K562 (cell line): ENCODE measurements at regions not wholly inside any gene's neighbourhood (a gene's known extent, or its start where the extent isn't known, plus 50 kb on each side); places are given as distances from the start of the nearest gene placed in this dataset.

ENCODE experiments used
- ATAC-seq: fragments of 200-7000 bp; cut with Tn5 transposase; 3 replicates; pipeline ENCODE4 v1.9.1; 2020; ENCODE audit warnings: moderate library complexity
- BruUV-seq: library from RNA; stranded (reverse); fragments of 400-500 nt; replicated peaks from 2 replicates; lab custom pipeline; 2021; lab: Mats Ljungman, UMichigan
- CTCF ChIA-PET: fragments of 300-600 bp; formaldehyde crosslinking; extraction: SDS; loops from one replicate; lab custom pipeline; 2021; ENCODE audit warnings: low intra/inter-chr PET ratio; lab: Yijun Ruan, JAX
- POLR2A ChIA-PET: fragments of 300-600, 350-650 bp; sonication (Branson Sonifier 250); formaldehyde crosslinking; extraction: SDS; loops from one replicate; lab custom pipeline; 2021; ENCODE audit warnings: antibody characterized with exemption, inconsistent platforms; lab: Yijun Ruan, JAX
- DNase-seq, 4 experiments: peaks; one replicate each; pipeline versions ENCODE4 v3.0.0 to v3.0.0-alpha.2; 2011 to 2018; ENCODE audit warnings: low spot score in 3 of 4, mixed read lengths in 3 of 4; ENCODE audit errors: extremely low read depth in 1 of 4
- FAIRE-seq: peaks from 2 replicates; lab custom pipeline; 2011; peaks lifted over from hg19 to GRCh38; lab: Jason Lieb, UNC
- H2AFZ ChIP-seq: 2 replicates; pipeline ENCODE4 v1.6.0; 2011; ENCODE audit warnings: low read depth, low read length, control low read depth, inconsistent platforms
- H3K27ac ChIP-seq: fragments of 200-600 bp; 3 replicates; pipeline ENCODE4 v1.8.0; 2011; ENCODE audit warnings: low read depth, mild to moderate bottlenecking, control low read depth, inconsistent platforms, low read length, moderate library complexity, mixed read lengths; ENCODE audit errors: extremely low read depth
- H3K27me3 ChIP-seq, 2 experiments: fragments of 300-600 bp in 1 of 2; 2 replicates in 1 of 2; 3 replicates in 1 of 2; pipeline versions ENCODE4 v1.6.0 to v1.8.0; 2011; ENCODE audit warnings: inconsistent platforms in 2 of 2, low read length in 2 of 2, mild to moderate bottlenecking in 1 of 2, mixed read lengths in 1 of 2, moderate library complexity in 1 of 2; ENCODE audit not compliant: control insufficient read depth in 2 of 2, insufficient read depth in 2 of 2
- H3K36me3 ChIP-seq: fragments of 300-600 bp; 3 replicates; pipeline ENCODE4 v1.8.0; 2011; ENCODE audit warnings: mild to moderate bottlenecking, low read length, inconsistent platforms; ENCODE audit not compliant: control insufficient read depth, insufficient read depth
- H3K4me1 ChIP-seq, 2 experiments: fragments of 200-600 bp in 1 of 2; replicated peaks in 1 of 2; 2 replicates in 1 of 2; 3 replicates in 1 of 2; pipeline versions ENCODE4 v1.5.1 to v1.8.0; 2011; ENCODE audit warnings: inconsistent platforms in 2 of 2, low read length in 2 of 2, mild to moderate bottlenecking in 1 of 2, mixed read lengths in 1 of 2, moderate library complexity in 1 of 2; ENCODE audit not compliant: control insufficient read depth in 2 of 2, insufficient read depth in 2 of 2
- H3K4me2 ChIP-seq: 2 replicates; pipeline ENCODE4 v1.6.1; 2011; ENCODE audit warnings: low read length, control low read depth, inconsistent platforms, mixed read lengths; ENCODE audit not compliant: insufficient read depth
- H3K4me3 ChIP-seq: fragments of 200-600 bp; sonication (generic), shearing (Covaris generic); 2 replicates; pipeline ENCODE4 v1.5.1; 2016; ENCODE audit warnings: control low read depth, inconsistent platforms
- H3K79me2 ChIP-seq: fragments of 200-600 bp; 3 replicates; pipeline ENCODE4 v1.8.0; 2011; ENCODE audit warnings: low read length, inconsistent platforms; ENCODE audit not compliant: control insufficient read depth, insufficient read depth
- H3K9ac ChIP-seq, 2 experiments: 2 replicates each; pipeline versions ENCODE4 v1.6.0 to v1.6.1; 2011; ENCODE audit warnings: low read depth in 2 of 2, low read length in 2 of 2, control low read depth in 1 of 2, inconsistent platforms in 1 of 2, mild to moderate bottlenecking in 1 of 2, mixed read lengths in 1 of 2; ENCODE audit not compliant: insufficient read depth in 1 of 2
- H3K9me1 ChIP-seq: one replicate; pipeline ENCODE4 v1.6.0; 2011; ENCODE audit warnings: inconsistent platforms, mild to moderate bottlenecking, low read length, moderate library complexity; ENCODE audit not compliant: control insufficient read depth, insufficient read depth
- H3K9me3 ChIP-seq: replicated peaks from 2 replicates; pipeline ENCODE4 v1.5.1; 2011; ENCODE audit warnings: low read depth, low read length, inconsistent platforms; ENCODE audit not compliant: control insufficient read depth, insufficient read depth
- H4K20me1 ChIP-seq: replicated peaks from 2 replicates; pipeline ENCODE4 v1.6.1; 2011; ENCODE audit warnings: low read length, inconsistent platforms, mixed read lengths; ENCODE audit not compliant: control insufficient read depth, insufficient read depth
- FOXJ2 ChIP-seq: fragments of 200-800 bp; sonication (Bioruptor generic); IDR thresholded peaks from 2 replicates; pipeline ENCODE4 v1.6.1; 2016; ENCODE audit warnings: missing genetic modification characterization, missing compliant biosample characterization
- PCBP2 ChIP-seq: fragments of 200-400 bp; formaldehyde crosslinking; IDR thresholded peaks from 2 replicates; pipeline ENCODE4 v1.6.1; 2018; ENCODE audit warnings: low read length, low read depth, mild to moderate bottlenecking, moderate library complexity; ENCODE audit not compliant: poor library complexity, severe bottlenecking
- TCFL5 ChIP-seq: fragments of 250-450 bp; sonication (Bioruptor Pico); conservative IDR thresholded peaks from 2 replicates; pipeline ENCODE4 v1.6.1; 2021; ENCODE audit warnings: mild to moderate bottlenecking, moderate library complexity, matching md5 sums
- in situ Hi-C: fragments of 300-500 bp; cut with MboI; formaldehyde crosslinking; loops from 4 replicates; pipeline ENCODE4 v1.15.0; 2018; ENCODE audit warnings: inconsistent platforms, mixed read lengths
- intact Hi-C: fragments of 100-400 bp; cut with micrococcal nuclease; formaldehyde crosslinking; loops from 2 replicates; pipeline ENCODE4 v1.14.2; 2022
- TF ChIP-seq, protein P1 (sequence below): sonication (generic); formaldehyde crosslinking; IDR thresholded peaks from 2 replicates; pipeline ENCODE4 v1.8.0; 2023; ENCODE audit warnings: missing genetic modification reagents, mild to moderate bottlenecking, borderline replicate concordance

DNA sequence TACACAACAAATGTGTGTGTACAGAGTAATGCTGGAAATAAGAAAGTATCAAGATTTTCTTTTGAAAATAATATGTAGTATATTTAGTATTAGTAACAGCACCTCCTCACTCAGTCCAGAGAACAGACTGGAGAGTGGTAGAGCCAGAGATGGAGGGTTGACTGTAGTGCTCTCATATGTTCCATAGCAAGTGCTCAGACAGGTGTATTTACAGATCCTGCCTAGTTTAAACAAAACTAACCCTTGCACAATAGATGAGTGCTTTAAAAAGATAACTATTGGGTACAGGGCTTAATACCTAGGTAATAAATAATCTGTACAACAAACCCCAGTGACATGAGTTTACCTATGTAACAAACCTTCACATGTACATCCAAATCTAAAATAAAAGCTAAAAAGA is 381.0 kb upstream of the EMCN start:
- Histone ChIP-seq H3K27ac (no peak overlapping the region), H3K4me1 (no peaks in the 10 kb centered on the region), H3K4me2 (no peak overlapping the region), H3K9me1 (no peaks in the 10 kb centered on the region), H3K4me3 (no peak overlapping the region), H3K9me3 (no peaks in the 10 kb centered on the region), H3K36me3 (no peaks in the 10 kb centered on the region), H2AFZ (no peak overlapping the region), H3K27me3 (no peaks in the 10 kb centered on the region), H4K20me1 (no peaks in the 10 kb centered on the region), H3K79me2 (no peaks in the 10 kb centered on the region), H3K9ac (no peak overlapping the region)
- ChIA-PET POLR2A (interaction anchor here (1.1 kb wide), 1 partner anchor 20 kb away, joined by 3 read pairs; no protein-coding TSS in a partner anchor), CTCF (no interaction called here)
- TF ChIP-seq TCFL5 (CRISPR knock-in tag), result no peak
- TF ChIP-seq PCBP2, result no peak
- TF ChIP-seq FOXJ2, result no peak
- TF ChIP-seq, protein P1, sequence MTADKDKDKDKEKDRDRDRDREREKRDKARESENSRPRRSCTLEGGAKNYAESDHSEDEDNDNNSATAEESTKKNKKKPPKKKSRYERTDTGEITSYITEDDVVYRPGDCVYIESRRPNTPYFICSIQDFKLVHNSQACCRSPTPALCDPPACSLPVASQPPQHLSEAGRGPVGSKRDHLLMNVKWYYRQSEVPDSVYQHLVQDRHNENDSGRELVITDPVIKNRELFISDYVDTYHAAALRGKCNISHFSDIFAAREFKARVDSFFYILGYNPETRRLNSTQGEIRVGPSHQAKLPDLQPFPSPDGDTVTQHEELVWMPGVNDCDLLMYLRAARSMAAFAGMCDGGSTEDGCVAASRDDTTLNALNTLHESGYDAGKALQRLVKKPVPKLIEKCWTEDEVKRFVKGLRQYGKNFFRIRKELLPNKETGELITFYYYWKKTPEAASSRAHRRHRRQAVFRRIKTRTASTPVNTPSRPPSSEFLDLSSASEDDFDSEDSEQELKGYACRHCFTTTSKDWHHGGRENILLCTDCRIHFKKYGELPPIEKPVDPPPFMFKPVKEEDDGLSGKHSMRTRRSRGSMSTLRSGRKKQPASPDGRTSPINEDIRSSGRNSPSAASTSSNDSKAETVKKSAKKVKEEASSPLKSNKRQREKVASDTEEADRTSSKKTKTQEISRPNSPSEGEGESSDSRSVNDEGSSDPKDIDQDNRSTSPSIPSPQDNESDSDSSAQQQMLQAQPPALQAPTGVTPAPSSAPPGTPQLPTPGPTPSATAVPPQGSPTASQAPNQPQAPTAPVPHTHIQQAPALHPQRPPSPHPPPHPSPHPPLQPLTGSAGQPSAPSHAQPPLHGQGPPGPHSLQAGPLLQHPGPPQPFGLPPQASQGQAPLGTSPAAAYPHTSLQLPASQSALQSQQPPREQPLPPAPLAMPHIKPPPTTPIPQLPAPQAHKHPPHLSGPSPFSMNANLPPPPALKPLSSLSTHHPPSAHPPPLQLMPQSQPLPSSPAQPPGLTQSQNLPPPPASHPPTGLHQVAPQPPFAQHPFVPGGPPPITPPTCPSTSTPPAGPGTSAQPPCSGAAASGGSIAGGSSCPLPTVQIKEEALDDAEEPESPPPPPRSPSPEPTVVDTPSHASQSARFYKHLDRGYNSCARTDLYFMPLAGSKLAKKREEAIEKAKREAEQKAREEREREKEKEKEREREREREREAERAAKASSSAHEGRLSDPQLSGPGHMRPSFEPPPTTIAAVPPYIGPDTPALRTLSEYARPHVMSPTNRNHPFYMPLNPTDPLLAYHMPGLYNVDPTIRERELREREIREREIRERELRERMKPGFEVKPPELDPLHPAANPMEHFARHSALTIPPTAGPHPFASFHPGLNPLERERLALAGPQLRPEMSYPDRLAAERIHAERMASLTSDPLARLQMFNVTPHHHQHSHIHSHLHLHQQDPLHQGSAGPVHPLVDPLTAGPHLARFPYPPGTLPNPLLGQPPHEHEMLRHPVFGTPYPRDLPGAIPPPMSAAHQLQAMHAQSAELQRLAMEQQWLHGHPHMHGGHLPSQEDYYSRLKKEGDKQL (CRISPR knock-in tag), result no peak
- in situ Hi-C loops, result no loop called here
- intact Hi-C loops, result no loop called here
- DNase-seq (no peak), ATAC-seq (no peak), FAIRE-seq (no peak)
- BruUV-seq, result no TSS peak
